SU-DHL-6 (cell line): ENCODE measurements at regions not wholly inside any gene's neighbourhood (a gene's known extent, or its start where the extent isn't known, plus 50 kb on each side); places are given as distances from the start of the nearest gene placed in this dataset.

Source experiments
- CTCF ChIP-seq: fragments of 200-600 bp; sonication (generic); IDR thresholded peaks from one replicate; pipeline ENCODE4 v1.5.1; 2017; ENCODE audit warnings: antibody characterized with exemption, mild to moderate bottlenecking, low read length, moderate library complexity; ENCODE audit not compliant: insufficient read depth, poor library complexity, severe bottlenecking
- EZH2phosphoT487 ChIP-seq: fragments of 200-600 bp; sonication (generic), shearing (Covaris generic); conservative IDR thresholded peaks from 2 replicates; pipeline ENCODE4 v1.6.1; 2018; ENCODE audit warnings: mild to moderate bottlenecking, antibody characterized with exemption, low read length, moderate library complexity, mixed read lengths

GRCh38 chr2:12661489-12661888 is 55.2 kb upstream of the TRIB2 start:
- TF ChIP-seq CTCF, result no peak
- TF ChIP-seq EZH2phosphoT487, result no peak
